Urothelium cell line (cell line): ENCODE measurements at regions not wholly inside any gene's neighbourhood (a gene's known extent, or its start where the extent isn't known, plus 50 kb on each side); places are given as distances from the start of the nearest gene placed in this dataset.
"Not testable (repeated sequence)": the region's sequence is repeated elsewhere in the genome, so short reads cannot be mapped to it uniquely, and the experiment has no call there.

Source experiments
- DNase-seq: peaks from one replicate; pipeline ENCODE4 v3.0.0; 2011; ENCODE audit warnings: low spot score, mixed read lengths
- FAIRE-seq: peaks from 2 replicates; lab custom pipeline; 2011; peaks lifted over from hg19 to GRCh38; lab: Jason Lieb, UNC

DNA sequence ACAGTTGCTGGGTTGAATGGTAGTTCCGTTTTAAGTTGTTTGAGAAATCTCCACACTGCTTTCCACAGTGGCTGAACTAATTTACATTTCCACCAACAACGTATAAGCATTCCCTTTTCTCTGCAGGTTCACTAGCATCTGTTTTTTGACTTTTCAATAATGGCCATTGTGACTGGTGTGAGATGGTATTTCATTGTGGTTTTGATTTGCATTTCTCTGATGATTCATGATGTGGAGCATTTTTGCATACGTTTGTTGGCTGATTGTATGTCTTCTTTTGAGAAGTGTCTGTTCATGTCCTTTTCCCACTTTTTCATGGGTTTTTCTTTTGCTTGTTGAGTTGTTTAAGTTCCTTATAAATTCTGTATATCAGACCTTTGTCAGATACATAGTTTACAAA, 150.2 kb upstream of the MAP3K1 start:
- not testable (repeated sequence) for DNase-seq, FAIRE-seq

DNA sequence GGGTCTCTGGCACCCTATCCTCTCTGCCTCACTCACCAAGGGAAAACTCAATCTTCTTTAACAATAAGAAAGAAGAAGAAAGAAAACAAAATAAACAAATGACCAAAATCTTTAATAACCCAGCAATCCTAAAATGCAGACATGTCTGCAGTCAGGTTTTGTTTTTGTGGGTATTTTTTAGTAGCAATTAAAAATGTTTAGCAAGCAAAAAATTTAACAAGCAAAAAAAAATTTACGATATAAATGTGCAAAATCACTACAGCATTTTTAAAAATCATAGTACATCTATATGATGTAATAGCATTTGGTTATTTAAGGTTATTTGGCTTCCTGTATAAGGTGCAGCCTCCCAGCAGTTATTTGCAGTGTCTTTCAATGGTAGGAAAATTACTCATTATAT, 151.3 kb upstream of the MAP3K1 start:
- FAIRE-seq, result no peak
- no peak for DNase-seq

DNA sequence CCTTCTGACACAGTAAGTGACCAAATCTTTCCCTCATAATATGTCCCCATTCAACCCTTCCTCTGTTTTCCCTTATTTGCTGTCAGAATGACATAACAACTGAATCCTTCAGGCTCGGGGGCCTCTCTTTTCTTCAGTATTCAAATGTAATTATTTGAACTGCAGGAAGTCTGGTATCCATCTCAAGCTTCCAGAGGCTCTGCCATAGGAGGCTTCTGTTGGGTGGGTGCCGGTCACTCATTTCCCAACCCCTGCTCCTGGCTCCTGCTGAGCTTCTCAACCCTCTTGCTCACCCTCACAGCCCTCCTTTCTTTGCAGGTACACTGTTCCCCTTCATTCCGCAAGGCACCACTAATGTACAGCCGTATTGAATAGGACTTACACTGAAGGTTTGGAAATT, 151.8 kb upstream of the MAP3K1 start:
- no peak for FAIRE-seq

DNA sequence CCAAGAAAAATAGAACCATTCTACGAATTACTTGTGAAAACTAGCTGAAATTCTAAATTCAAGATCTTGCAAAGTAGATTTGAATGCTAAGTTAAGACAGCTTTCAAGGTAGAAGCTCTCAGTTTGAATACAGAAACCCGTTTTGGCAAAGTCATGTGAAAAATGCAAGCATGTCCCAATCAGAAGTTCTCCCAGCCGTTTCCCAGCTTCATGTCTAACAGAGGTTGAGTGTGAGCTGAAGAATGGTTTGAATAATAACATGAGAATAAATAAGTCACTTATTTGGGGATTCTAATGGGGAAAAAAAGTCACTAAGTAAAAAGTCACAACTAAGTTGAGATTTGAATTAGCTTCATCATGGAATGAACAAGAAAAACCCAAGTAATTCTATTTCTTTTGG, 152.5 kb upstream of the MAP3K1 start:
- DNase-seq, result no peak
- no peak for FAIRE-seq

More for the DNA sequence above, 151.8 kb upstream of the MAP3K1 start:
- no peak for DNase-seq

DNA sequence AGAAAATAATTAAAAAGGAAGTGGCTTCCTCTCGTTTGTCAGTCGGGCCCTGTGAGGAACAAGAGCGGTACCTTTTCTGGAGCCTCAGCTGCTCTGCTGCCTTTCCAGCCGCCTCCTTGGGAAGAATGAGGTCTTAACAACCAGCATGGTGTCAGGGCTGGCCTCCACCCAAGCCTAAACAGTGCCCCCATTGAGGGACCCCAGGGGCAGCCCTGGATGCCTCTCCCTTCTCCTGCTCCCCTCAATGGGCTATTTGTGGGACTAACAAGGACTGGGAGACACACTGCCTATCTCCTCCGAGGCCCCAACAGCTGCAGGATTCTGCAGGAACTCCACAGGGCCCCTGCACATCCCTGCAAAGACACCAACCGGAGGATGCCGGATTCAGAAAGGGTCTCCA, 155.4 kb upstream of the MAP3K1 start:
- no peak for FAIRE-seq
- DNase-seq, result no peak

DNA sequence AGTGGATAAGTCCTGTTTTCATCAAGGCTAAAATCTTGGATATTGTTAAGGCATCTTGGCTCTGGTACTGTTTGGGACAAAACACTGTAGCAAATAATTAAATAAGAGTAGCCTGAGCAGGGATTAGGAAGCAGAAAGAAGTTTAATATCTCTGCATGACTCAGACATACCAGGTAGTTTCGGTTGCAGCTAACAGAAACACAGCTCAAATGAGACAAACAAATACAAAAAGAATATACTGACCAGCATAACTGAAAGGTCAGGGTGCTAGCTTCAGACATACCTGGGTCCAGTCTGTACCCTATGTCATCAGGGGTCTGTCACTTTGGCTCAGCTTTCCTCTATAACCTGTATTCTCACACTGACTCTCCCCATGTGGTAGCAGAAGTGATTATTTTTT, 156.4 kb upstream of the MAP3K1 start:
- no peak for FAIRE-seq
- no peak for DNase-seq

DNA sequence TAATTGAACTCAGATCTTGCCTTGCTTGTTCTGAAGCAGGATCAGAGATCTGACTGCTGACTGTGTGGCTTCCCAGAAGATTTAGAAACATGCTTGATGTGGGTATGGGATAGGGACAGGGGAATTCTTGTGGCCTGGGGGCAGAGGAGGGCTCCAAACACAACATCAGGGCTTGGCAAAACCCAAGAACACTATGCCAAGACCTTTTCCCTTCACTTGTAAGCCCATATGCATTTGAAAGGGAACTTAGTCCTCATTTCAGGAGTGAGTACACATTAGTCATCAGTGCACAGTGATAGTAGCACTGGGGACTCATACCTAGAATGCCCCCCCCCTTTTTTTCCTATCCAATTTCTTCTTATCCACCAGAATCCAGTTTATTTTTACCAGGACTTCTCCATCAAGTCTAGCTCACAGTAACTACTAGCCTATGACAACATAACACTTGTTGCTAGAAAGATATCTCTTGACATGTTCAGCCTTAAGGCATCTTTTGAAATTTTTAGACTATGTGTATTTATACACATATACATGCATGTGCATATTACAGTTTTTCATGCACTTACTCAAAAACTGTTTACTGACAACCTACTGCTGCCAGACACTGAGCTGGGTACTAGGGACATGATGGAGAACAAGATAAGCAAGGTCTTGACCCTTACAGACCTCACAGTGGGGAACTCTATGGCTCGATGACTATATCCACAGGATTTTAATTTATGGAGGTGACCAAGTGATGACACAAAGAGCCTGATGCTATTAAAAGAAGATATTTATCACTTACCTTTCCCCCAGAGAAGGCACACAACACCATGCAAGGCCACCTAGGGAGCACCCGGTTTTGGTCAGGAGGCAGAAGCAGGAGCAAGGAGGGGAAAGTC, 158.3 kb upstream of the MAP3K1 start:
- DNase-seq, result no peak
- no peak for FAIRE-seq

DNA sequence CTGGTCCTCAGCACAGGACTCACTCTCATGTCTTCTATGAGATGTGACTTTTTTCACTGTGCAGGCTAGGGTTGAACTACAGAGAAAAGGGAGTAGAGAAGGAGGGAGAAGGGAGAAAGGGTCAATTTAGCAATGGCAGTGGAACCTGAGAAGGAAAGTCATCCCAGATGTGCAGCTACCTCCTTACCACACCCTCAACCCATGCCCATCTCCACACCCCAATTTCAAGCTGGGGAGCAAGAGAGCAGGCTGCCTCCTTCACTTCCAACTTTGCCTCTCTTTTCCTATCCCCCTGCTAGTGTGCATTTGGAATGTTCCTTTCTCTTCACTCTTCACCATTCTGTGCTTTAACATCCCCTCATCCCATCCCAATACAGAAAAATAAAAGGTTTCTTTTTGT, 163.5 kb upstream of the MAP3K1 start:
- no peak for FAIRE-seq
- DNase-seq, result no peak

DNA sequence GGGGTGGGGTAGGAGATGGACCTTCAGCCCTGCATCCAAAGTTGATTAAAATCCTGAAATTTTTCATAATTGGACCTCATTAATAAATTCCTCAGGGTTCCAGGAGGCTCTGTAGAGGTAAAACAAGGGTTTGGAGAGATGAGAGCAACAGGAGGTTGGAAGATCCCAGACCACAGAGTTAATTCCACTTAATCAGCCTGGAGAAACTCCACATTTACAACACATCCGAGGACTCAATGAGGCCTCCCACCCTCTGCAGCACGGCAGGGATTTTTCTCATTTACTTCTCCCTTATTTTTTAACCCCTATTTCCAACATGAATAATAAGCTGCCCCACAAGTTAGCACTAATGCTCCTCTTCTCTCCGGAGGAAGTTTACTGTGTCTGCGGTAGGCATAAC, 165.0 kb upstream of the MAP3K1 start:
- DNase-seq, result no peak
- FAIRE-seq, result no peak

DNA sequence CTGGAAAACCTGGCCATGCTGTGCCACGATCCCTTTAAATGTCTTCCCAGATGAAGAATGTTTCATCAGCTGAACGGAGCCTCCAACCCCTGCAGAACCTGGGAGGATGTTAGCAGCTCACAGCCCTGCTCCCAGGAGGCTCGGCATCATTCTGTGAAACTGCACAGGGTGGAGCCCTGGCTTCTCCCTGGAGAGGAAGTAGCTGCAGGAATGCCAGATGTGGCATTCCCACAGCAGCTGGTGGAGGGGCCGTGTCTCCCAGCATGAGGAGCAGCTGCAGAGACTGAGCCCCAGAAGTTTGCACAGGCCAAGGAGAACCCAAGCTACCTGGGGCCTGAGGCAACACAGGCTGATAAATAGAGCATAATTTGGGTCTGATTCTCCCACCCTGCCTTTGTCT, 165.8 kb upstream of the MAP3K1 start:
- DNase-seq, result peak; percentile 52
- no peak for FAIRE-seq

DNA sequence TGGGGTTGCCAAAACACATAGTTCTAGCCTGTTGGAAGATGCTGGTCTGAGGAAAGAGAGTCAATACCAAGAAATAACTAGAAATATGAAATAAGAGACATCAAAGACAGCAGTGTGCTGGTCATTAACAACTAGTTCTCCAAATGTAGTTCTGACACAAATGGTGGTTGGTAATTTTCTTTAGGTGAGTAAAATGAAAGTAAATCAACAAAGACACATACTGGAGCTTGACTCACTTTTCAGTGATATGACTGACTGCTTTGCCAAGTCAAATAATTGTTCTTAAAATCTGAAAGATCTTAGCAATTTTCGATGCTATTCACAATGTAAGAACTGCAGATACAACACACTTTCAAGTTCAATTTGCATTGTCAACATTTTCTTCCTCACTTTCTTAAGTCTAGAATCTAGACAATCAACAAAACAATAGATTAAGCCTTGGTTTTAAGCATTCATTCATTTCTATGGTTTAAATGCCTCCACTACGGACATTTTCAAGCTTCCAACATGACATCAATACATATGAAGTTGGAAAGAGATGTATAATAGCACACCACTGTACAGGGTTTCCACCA, 166.8 kb upstream of the MAP3K1 start:
- DNase-seq (no peak), FAIRE-seq (no peak)

DNA sequence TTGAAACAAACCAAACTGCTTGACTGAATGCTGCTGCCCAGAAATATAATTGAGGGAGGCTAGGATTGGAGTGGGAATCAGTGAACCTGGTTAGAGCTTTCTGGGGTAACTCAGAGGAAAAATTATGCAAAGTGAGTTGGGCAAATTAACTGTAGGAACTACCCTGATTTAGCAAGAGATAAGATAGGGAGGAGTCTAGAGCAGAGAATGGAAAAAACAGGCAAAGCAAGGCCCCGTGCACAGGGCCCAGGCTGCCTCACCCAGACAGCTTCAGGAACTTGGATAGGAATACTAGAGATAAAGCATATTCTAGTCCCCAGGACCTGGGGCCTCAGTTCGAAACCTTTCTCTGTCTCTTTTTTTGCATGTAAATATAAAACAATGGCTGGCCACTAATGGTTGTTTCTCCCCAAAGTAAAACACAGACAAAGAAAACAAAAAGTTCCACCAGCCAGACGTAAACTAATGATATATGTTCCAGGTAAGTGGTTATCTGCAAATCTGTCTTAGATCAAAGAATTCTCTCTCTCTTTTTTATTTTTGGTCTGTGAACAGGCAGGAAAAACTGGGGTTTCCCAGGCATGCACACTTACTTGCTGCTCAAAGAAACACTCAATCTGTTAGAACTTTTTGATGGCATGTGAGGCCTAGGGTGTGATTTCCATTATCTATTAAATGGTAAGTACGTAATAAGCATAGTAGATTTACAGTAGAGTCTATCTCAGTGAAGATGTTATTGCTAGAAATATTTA, 168.1 kb upstream of the MAP3K1 start:
- FAIRE-seq, result no peak
- DNase-seq, result no peak

DNA sequence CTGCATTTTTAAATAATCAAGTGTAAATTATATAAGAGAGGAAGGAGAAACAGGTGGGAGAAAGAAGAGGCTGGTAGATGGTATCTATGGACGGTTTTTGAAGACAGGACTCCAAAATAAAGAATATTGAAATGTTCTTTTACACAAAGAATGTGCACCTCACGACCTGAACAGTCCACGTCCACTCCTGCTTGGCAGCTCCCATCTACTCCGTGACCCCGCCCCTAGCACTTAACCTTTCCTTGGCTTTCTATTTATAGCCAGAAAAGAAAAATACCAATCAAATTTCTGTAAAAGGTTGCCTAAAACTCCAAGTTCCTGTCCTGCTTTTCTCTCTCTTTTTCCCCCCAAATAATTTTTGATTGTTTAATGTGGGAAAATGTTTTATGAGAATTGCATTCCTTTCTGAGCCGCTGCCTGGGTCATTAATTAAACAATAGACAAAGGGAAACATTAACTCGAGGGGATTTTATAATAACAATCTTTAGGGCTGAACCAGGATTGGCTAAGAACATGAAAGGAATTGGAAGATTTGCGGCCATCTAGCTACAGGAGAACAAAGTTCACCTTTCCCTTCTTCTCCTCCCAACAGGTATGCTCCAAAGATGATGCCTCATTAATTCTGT, 173.6 kb upstream of the MAP3K1 start:
- DNase-seq, result no peak
- no peak for FAIRE-seq

DNA sequence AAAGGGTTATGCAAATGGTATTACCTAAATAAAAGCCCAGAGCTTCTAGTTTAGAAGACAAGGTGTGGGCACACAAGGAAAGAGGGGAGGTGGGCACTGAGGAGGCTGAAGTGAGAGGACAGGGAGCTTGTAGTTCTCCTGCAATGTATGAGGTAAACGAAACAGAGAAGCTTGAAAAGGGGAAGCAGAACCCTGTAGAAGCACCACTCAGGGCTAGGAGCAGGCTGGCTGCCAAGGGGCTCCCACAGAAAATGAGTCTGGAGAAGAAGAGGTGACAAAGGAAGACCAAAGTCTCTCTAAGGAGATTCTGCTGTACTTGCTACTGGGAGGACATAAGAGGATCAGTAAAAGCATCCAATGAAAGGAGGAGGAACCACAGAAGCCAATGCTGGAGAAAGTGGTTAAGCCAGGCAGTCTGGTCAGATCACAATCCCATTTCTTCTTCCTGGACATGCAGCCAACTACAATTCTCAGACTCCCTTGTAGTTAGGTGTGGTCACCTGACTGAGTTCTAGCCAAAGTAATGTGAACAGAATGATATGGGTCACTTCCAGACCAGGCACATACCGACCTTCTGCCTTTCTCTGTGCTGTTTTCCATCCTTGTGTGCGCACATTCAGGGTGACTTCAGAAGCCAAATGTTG, 174.5 kb upstream of the MAP3K1 start:
- DNase-seq (no peak), FAIRE-seq (no peak)

DNA sequence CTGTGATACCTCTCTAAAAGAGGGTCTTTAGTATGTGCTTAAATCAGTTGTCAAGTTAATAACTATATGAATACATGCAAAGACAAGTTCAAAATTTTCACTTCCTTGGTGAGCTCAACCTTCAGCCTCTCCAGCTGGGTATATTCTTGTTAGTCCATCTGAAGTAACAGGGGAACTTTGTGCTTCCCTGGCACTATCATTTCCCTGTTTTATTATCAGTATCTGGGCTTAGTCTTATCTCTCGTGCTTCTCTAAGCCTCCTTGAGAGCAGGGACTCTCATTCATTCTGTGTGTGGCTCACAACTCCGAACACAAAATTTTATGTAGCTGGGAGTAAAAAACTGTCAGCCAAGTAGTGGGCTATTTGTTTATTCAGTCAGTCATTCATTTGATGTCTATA, 175.9 kb upstream of the MAP3K1 start:
- no peak for DNase-seq
- no peak for FAIRE-seq

DNA sequence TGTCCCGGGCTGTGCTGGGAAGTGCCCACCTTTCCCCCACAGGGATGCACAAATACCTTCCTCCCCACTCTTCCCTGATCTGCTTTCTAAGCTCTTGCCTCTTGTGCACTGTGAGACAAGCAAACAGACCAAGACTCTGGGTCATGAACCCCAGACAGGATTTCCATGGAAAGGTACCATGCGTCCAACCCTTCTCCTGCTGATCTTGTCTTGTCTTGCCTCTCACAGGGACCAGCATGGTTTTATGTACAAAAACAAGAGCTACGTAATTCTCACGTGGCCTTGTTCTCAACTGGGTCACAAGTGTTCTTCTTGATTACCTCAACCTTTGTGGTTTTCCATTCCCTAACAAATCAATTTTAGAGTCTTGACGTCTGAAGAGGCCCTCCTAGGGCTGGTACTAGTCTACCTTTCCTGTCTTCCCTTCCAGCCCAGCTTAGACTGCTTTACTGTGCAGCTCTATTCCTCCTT, 176.5 kb upstream of the MAP3K1 start:
- FAIRE-seq (no peak), DNase-seq (peak; percentile 38)

DNA sequence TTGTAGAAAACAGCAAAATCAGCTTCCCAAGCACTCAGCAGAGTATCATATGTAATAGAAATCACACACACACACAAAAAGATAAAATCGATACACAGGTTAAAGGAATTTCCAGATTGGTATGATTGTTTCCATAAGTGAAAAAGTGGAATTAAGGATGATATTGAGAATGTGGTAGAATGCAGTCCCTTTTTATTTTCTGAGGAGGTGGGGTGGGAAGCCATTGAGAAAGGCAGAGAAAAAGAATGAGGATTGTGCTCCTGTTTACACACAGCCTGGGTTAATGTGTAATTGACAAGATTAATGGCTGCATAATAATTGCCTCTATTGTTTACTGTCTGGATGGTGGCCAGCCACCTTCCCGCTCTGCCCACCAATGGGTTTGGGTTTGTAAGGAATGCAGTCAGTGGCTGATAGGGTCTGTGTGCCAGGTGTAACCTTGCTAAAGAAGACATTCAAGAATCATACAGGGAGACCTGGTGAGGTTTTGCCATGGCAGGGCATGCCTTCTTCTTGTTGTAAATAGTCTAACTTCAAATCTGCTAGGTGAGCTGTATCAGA, 177.2 kb upstream of the MAP3K1 start:
- DNase-seq (peak; percentile 63), FAIRE-seq (peak; percentile 83)

DNA sequence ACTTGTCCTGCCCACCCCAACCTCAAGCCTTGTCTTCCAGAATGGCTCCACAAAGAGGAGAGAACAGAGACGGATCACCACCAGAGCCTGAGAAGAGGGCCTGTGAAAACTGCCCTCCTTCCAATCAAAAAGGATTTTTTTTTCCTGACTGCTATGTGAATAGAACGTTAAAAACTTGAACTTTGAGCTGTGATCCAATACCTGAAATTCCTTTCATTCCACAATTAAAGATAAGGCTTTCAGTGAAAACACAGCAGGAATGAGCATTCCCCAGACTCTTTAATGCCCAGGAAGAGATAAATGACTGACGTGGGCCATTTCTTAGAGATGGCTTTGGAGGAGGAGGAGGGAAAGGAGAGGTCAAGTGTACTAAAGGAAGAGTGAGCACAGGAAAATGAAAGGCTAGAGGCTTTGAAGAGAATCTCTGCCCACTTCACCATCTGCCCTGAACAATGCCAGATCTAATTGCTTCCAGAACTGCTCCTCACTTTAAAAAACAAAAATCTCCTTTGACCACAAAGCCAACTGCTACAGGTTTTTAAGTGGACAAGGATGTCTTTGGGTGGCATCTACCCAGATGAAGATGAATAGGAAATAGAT, 177.9 kb upstream of the MAP3K1 start:
- FAIRE-seq (no peak), DNase-seq (peak; percentile 33)

DNA sequence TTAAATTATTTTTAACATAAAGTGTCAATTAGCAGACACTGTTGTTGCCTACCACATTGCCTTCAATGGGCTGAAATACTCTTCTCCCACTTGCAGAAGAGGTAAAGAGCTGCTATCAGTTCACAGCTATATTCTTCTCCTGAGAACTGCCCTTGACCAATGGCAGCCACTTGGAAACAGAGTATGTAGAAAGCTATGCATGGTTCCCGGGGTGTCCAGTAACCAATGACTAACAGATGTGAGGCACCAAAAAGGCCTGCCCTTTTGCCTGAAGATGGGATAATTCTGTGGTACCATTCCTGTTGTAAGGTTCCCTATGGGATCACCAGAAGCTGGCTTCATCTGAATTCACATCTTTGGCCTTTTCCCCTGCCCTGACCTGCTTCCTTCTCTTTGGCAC, 181.4 kb upstream of the MAP3K1 start:
- FAIRE-seq, result no peak
- no peak for DNase-seq

DNA sequence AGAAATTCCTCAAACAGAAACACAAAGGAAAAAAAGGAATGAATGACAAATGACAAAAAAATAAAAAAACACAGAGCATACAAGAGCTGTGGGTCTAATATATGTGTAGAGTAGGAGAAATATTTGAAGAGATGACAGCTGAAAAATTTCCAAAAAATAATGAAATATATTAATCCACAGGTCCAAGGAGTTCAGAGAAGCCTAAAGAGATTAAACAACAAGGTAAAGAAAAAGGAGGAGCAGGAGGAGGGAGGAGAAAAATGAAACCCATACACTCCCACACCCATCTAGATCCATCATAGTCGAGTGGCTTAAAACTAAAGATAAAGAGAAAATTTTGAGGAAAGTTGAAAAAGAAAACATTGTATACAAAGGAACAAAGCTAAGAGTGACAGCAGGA, 182.4 kb upstream of the MAP3K1 start:
- DNase-seq (no peak), FAIRE-seq (no peak)
